ENCODE measurements at regions not wholly inside any gene's neighbourhood (a gene's known extent, or its start where the extent isn't known, plus 50 kb on each side); places are given as distances from the start of the nearest gene placed in this dataset.

DNA sequence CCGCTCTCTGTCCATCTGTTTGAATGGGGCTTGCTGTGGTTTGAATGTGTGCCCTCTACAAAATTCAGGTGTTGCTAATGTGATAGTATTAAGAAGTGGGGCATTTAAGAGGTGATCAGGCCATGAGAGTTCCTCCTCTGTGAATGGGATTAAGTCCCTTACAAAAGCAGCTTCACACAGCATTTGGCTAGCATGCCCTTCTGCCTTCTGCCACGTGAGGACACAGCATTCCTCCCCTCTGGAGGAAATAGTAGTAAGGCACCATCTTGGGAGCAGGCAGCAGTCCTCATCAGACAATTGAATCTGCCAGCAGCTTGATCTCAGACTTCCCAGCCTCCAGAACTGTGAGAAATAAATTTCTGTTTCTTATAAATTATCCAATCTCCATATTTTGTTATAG, 540.2 kb downstream of the CSNK1G3 start:
- Histone ChIP-seq H3K9ac (replicated peaks in 1 of 4; ENCODE audit: extremely low read depth in 1 of 4, low read depth in 3 of 4, low read length in 3 of 4) (no peak overlapping the region), H4K20me1 (replicated peaks in 1 of 2; ENCODE audit: control insufficient read depth in 1 of 2, insufficient read depth in 2 of 2, low read length in 2 of 2) (no peaks in the 10 kb centered on the region), H3K79me2 (ENCODE audit: control insufficient read depth in 1 of 2, insufficient read depth in 2 of 2, low read length in 2 of 2) (no peaks in the 10 kb centered on the region), H3K27me3 (replicated peaks in 1 of 4; ENCODE audit: control insufficient read depth in 3 of 4, extremely low read depth in 1 of 4, insufficient read depth in 3 of 4, low read length in 3 of 4) (no peaks in the 10 kb centered on the region), H2AFZ (ENCODE audit: low read length) (peak overlapping the region; percentile 65; the same call in 1 of the 2 replicates), H4K91ac (replicated peaks; ENCODE audit: insufficient read length, low read length) (no peak overlapping the region), H3K9me3 (ENCODE audit: insufficient read depth in 2 of 2, low read depth in 1 of 2, low read length in 1 of 2) (no peaks in the 10 kb centered on the region), H3K56ac (replicated peaks; ENCODE audit: insufficient read length, low read depth, low read length) (no peak overlapping the region), H2BK12ac (ENCODE audit: low read depth, low read length) (no peak overlapping the region), H3K4me2 (ENCODE audit: insufficient read depth in 1 of 2, low read depth in 2 of 2, low read length in 2 of 2) (no peak overlapping the region), H3K23me2 (ENCODE audit: low read depth, low read length) (no peaks in the 10 kb centered on the region), H3K14ac (ENCODE audit: insufficient read length) (no peak overlapping the region), H3K18ac (ENCODE audit: extremely low read depth, low read length) (no peak overlapping the region), H2BK15ac (ENCODE audit: low read length) (no peak overlapping the region), H3K79me1 (ENCODE audit: low read depth, low read length) (no peaks in the 10 kb centered on the region), H3K36me3 (ENCODE audit: control insufficient read depth in 2 of 4, insufficient read depth in 4 of 4, low read length in 3 of 4) (no peaks in the 10 kb centered on the region), H3K23ac (ENCODE audit: insufficient read length) (no peak overlapping the region), H2BK120ac (replicated peaks; ENCODE audit: low read depth, low read length) (no peak overlapping the region), H4K5ac (ENCODE audit: insufficient read length, low read depth, low read length) (no peak overlapping the region), H2AK5ac (ENCODE audit: low read depth, low read length) (no peak overlapping the region), H2BK20ac (ENCODE audit: low read length) (no peak overlapping the region), H2BK5ac (ENCODE audit: low read depth, low read length) (no peak overlapping the region), H3K4me1 (replicated peaks in 1 of 4; ENCODE audit: control insufficient read depth in 3 of 4, insufficient read depth in 4 of 4, low read length in 3 of 4) (no peaks in the 10 kb centered on the region), H4K8ac (ENCODE audit: extremely low read depth, insufficient read depth, low read length) (no peak overlapping the region), H3K4me3 (ENCODE audit: extremely low read depth in 1 of 4, insufficient read depth in 2 of 4, low read depth in 3 of 4, low read length in 4 of 4) (no peak overlapping the region), H3K27ac (ENCODE audit: low read depth, low read length) (no peak overlapping the region), H3K4ac (replicated peaks; ENCODE audit: insufficient read length, low read depth, low read length) (no peak overlapping the region)
- ChIA-PET CTCF (ENCODE audit: partially characterized antibody) (interaction anchor here (2.2 kb wide), 1 partner anchor 10 kb away, joined by 14 read pairs; no protein-coding TSS in a partner anchor), POLR2A (ENCODE audit: partially characterized antibody) (no interaction called here)
- DNase-seq (ENCODE audit: low read depth in 1 of 2, low spot score in 2 of 2) (no peak), FAIRE-seq (no peak)
- WGBS, 2 experiments (ENCODE audit: extremely low coverage in 1 of 2, insufficient coverage in 1 of 2, insufficient read length in 1 of 2, insufficient replicate concordance in 2 of 2, low coverage in 1 of 2, low lambda C conversion rate in 2 of 2, missing lambda C conversion rate in 1 of 2), result 79% methylated on average over 2 of the region's 2 CpGs; no CpG with 5 or more reads in 1 of the 2 experiments
- TF ChIP-seq KDM5A (IDR thresholded peaks at IDR 0.05; ENCODE audit: low read length) (no peak), EGR1 (IDR thresholded peaks at IDR 0.05; ENCODE audit: borderline replicate concordance, low read depth, low read length) (no peak), BCL11A (IDR thresholded peaks at IDR 0.05; ENCODE audit: low read depth in 2 of 2, low read length in 2 of 2) (no peak), RNF2 (IDR thresholded peaks at IDR 0.05; ENCODE audit: borderline replicate concordance, low read depth, low read length, missing control alignments, poor library complexity, severe bottlenecking) (no peak), BRCA1 (IDR thresholded peaks at IDR 0.05; ENCODE audit: low read depth, low read length) (no peak), TBP (IDR thresholded peaks at IDR 0.05; ENCODE audit: low read depth, low read length) (no peak), SIX5 (IDR thresholded peaks at IDR 0.05; ENCODE audit: low read depth, low read length) (no peak), SUZ12 (IDR thresholded peaks at IDR 0.05; ENCODE audit: low read length) (no peak), RAD21 (IDR thresholded peaks at IDR 0.05 in 1 of 2, conservative IDR thresholded peaks at IDR 0.05 in 1 of 2; ENCODE audit: low read depth in 2 of 2, low read length in 2 of 2) (0 out of 4 replicates have a peak, but pooled peaks of 1 of the 2 experiments have one; percentile 3), KDM4A (IDR thresholded peaks at IDR 0.05; ENCODE audit: low read depth, low read length, severe bottlenecking) (no peak), TAF7 (optimal IDR thresholded peaks at IDR 0.05; ENCODE audit: borderline replicate concordance, low read depth, low read length) (no peak)
- TF ChIP-seq, protein P1, sequence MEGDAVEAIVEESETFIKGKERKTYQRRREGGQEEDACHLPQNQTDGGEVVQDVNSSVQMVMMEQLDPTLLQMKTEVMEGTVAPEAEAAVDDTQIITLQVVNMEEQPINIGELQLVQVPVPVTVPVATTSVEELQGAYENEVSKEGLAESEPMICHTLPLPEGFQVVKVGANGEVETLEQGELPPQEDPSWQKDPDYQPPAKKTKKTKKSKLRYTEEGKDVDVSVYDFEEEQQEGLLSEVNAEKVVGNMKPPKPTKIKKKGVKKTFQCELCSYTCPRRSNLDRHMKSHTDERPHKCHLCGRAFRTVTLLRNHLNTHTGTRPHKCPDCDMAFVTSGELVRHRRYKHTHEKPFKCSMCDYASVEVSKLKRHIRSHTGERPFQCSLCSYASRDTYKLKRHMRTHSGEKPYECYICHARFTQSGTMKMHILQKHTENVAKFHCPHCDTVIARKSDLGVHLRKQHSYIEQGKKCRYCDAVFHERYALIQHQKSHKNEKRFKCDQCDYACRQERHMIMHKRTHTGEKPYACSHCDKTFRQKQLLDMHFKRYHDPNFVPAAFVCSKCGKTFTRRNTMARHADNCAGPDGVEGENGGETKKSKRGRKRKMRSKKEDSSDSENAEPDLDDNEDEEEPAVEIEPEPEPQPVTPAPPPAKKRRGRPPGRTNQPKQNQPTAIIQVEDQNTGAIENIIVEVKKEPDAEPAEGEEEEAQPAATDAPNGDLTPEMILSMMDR (IDR thresholded peaks at IDR 0.05; ENCODE audit: control extremely low read depth in 1 of 3, insufficient read depth in 1 of 3, low read depth in 1 of 3, low read length in 3 of 3), result no peak

Data from H1 (cell line).